Activated T-helper 1 cell treated with anti-CD3 and anti-CD28 coated beads, Interleukin-12 subunit alpha, Interleukin-12 subunit beta, Interleukin-2, Interleukin-4 antibody, amounts not matched to agents 30 ng/mL and 10 ng/mL and 1 ng/mL, durations not matched to agents 14 hours and 24 hours and 36 hours (primary cell): ENCODE measurements at regions not wholly inside any gene's neighbourhood (a gene's known extent, or its start where the extent isn't known, plus 50 kb on each side); places are given as distances from the start of the nearest gene placed in this dataset.

Experiments used
- DNase-seq: peaks from one replicate; pipeline ENCODE4 v3.0.0; 2021; ENCODE audit warnings: low spot score
- H3K27ac Mint-ChIP-seq: one replicate; pipeline ENCODE4 v1.8.0; 2021; ENCODE audit warnings: mild to moderate bottlenecking, mixed read lengths
- H3K27me3 Mint-ChIP-seq: one replicate; pipeline ENCODE4 v1.8.0; 2022; ENCODE audit warnings: mild to moderate bottlenecking, moderate library complexity, mixed read lengths; ENCODE audit not compliant: insufficient read depth
- H3K36me3 Mint-ChIP-seq: one replicate; pipeline ENCODE4 v1.8.0; 2021; ENCODE audit warnings: low read depth, mixed read lengths
- H3K4me1 Mint-ChIP-seq: one replicate; pipeline ENCODE4 v1.8.0; 2021; ENCODE audit warnings: low read depth, mixed read lengths
- H3K4me3 Mint-ChIP-seq: one replicate; pipeline ENCODE4 v1.8.0; 2021; ENCODE audit warnings: mild to moderate bottlenecking, moderate library complexity, mixed read lengths
- H3K9me3 Mint-ChIP-seq: one replicate; pipeline ENCODE4 v1.8.0; 2021; ENCODE audit warnings: mixed read lengths
- intact Hi-C: fragments of 100-400 bp; cut with micrococcal nuclease; formaldehyde crosslinking; loops from one replicate; pipeline ENCODE4 v1.15.1; 2024

GRCh38 chr5:66413931-66414330 lies 182.3 kb upstream of the MAST4 start:
- H3K36me3 Mint-ChIP-seq, result no peaks in the 10 kb centered on the region
- no peaks in the 10 kb centered on the region for H3K4me1 Mint-ChIP-seq
- H3K9me3 Mint-ChIP-seq, result no peaks in the 10 kb centered on the region
- no peak overlapping the region for H3K27ac Mint-ChIP-seq
- no peak overlapping the region for H3K4me3 Mint-ChIP-seq
- peaks cover 5% of the 10 kb centered on the region for H3K27me3 Mint-ChIP-seq
- intact Hi-C loops, result no loop called here
- no peak for DNase-seq

GRCh38 chr5:66415208-66415607 lies 181.0 kb upstream of the MAST4 start:
- Mint-ChIP-seq H3K4me3 (no peak overlapping the region), H3K27ac (no peak overlapping the region), H3K27me3 (peaks cover 3% of the 10 kb centered on the region), H3K4me1 (no peaks in the 10 kb centered on the region), H3K9me3 (no peaks in the 10 kb centered on the region), H3K36me3 (no peaks in the 10 kb centered on the region)
- intact Hi-C loops, result no loop called here
- DNase-seq, result no peak

GRCh38 chr5:66416698-66417097 lies 179.5 kb upstream of the MAST4 start:
- H3K9me3 Mint-ChIP-seq, result no peaks in the 10 kb centered on the region
- H3K4me1 Mint-ChIP-seq, result no peaks in the 10 kb centered on the region
- H3K36me3 Mint-ChIP-seq, result no peaks in the 10 kb centered on the region
- no peak overlapping the region for H3K4me3 Mint-ChIP-seq
- H3K27me3 Mint-ChIP-seq, result peaks cover 6% of the 10 kb centered on the region
- DNase-seq, result no peak
- no peak overlapping the region for H3K27ac Mint-ChIP-seq
- intact Hi-C loops, result no loop called here

GRCh38 chr5:66417781-66418180 lies 178.4 kb upstream of the MAST4 start:
- H3K9me3 Mint-ChIP-seq, result no peaks in the 10 kb centered on the region
- no peaks in the 10 kb centered on the region for H3K36me3 Mint-ChIP-seq
- no peak overlapping the region for H3K27ac Mint-ChIP-seq
- H3K4me3 Mint-ChIP-seq, result no peak overlapping the region
- DNase-seq, result no peak
- intact Hi-C loops, result no loop called here
- H3K27me3 Mint-ChIP-seq, result peaks cover 11% of the 10 kb centered on the region
- H3K4me1 Mint-ChIP-seq, result no peaks in the 10 kb centered on the region

GRCh38 chr5:66423484-66423883 lies 172.7 kb upstream of the MAST4 start:
- peaks cover 12% of the 10 kb centered on the region for H3K27me3 Mint-ChIP-seq
- intact Hi-C loops, result no loop called here
- H3K36me3 Mint-ChIP-seq, result no peaks in the 10 kb centered on the region
- no peaks in the 10 kb centered on the region for H3K4me1 Mint-ChIP-seq
- DNase-seq, result no peak
- H3K9me3 Mint-ChIP-seq, result no peaks in the 10 kb centered on the region
- no peak overlapping the region for H3K4me3 Mint-ChIP-seq
- H3K27ac Mint-ChIP-seq, result no peak overlapping the region

GRCh38 chr5:66425842-66426241 lies 170.4 kb upstream of the MAST4 start:
- no peak overlapping the region for H3K27ac Mint-ChIP-seq
- H3K4me3 Mint-ChIP-seq, result no peak overlapping the region
- no peaks in the 10 kb centered on the region for H3K9me3 Mint-ChIP-seq
- intact Hi-C loops, result no loop called here
- H3K4me1 Mint-ChIP-seq, result no peaks in the 10 kb centered on the region
- no peak for DNase-seq
- peaks cover 15% of the 10 kb centered on the region for H3K27me3 Mint-ChIP-seq
- H3K36me3 Mint-ChIP-seq, result no peaks in the 10 kb centered on the region

- no peak overlapping the region for H3K27ac Mint-ChIP-seq
- no peaks in the 10 kb centered on the region for H3K36me3 Mint-ChIP-seq
- intact Hi-C loops, result no loop called here
- no peaks in the 10 kb centered on the region for H3K4me1 Mint-ChIP-seq
- H3K4me3 Mint-ChIP-seq, result no peak overlapping the region
- DNase-seq, result no peak
- peaks cover 12% of the 10 kb centered on the region for H3K27me3 Mint-ChIP-seq
- H3K9me3 Mint-ChIP-seq, result no peaks in the 10 kb centered on the region
These were observed 169.7 kb upstream of the MAST4 start for GRCh38 chr5:66426259-66427138.

GRCh38 chr5:66427139-66427442 lies 169.1 kb upstream of the MAST4 start:
- Mint-ChIP-seq H3K9me3 (no peaks in the 10 kb centered on the region), H3K27ac (no peak overlapping the region), H3K4me3 (no peak overlapping the region), H3K36me3 (no peaks in the 10 kb centered on the region), H3K4me1 (no peaks in the 10 kb centered on the region), H3K27me3 (peaks cover 12% of the 10 kb centered on the region)
- no peak for DNase-seq
- intact Hi-C loops, result no loop called here

- H3K36me3 Mint-ChIP-seq, result no peaks in the 10 kb centered on the region
- H3K9me3 Mint-ChIP-seq, result no peaks in the 10 kb centered on the region
- no peak overlapping the region for H3K27ac Mint-ChIP-seq
- intact Hi-C loops, result no loop called here
- no peak for DNase-seq
- H3K4me3 Mint-ChIP-seq, result no peak overlapping the region
- peaks cover 3% of the 10 kb centered on the region for H3K27me3 Mint-ChIP-seq
- no peaks in the 10 kb centered on the region for H3K4me1 Mint-ChIP-seq
These were observed 159.5 kb upstream of the MAST4 start for GRCh38 chr5:66436721-66437120.

- Mint-ChIP-seq H3K27ac (no peak overlapping the region), H3K36me3 (no peaks in the 10 kb centered on the region), H3K4me1 (no peaks in the 10 kb centered on the region), H3K9me3 (no peaks in the 10 kb centered on the region), H3K4me3 (no peak overlapping the region), H3K27me3 (peaks cover 3% of the 10 kb centered on the region)
- intact Hi-C loops, result no loop called here
- DNase-seq, result no peak
These were observed 158.1 kb upstream of the MAST4 start for GRCh38 chr5:66438087-66438486.

GRCh38 chr5:66438696-66439095 lies 157.5 kb upstream of the MAST4 start:
- intact Hi-C loops, result no loop called here
- Mint-ChIP-seq H3K36me3 (no peaks in the 10 kb centered on the region), H3K27me3 (peaks cover 3% of the 10 kb centered on the region), H3K4me3 (no peak overlapping the region), H3K9me3 (no peaks in the 10 kb centered on the region), H3K4me1 (no peaks in the 10 kb centered on the region), H3K27ac (no peak overlapping the region)
- DNase-seq, result no peak

- H3K27ac Mint-ChIP-seq, result no peak overlapping the region
- no peaks in the 10 kb centered on the region for H3K36me3 Mint-ChIP-seq
- H3K27me3 Mint-ChIP-seq, result no peaks in the 10 kb centered on the region
- no peak for DNase-seq
- H3K4me1 Mint-ChIP-seq, result no peaks in the 10 kb centered on the region
- H3K4me3 Mint-ChIP-seq, result no peak overlapping the region
- intact Hi-C loops, result loop anchor here (1.0 kb wide), 1 partner anchor 114 kb away; no protein-coding TSS in a partner anchor
- H3K9me3 Mint-ChIP-seq, result no peaks in the 10 kb centered on the region
These were observed 156.0 kb upstream of the MAST4 start for GRCh38 chr5:66440202-66440680.

- Mint-ChIP-seq H3K4me3 (no peak overlapping the region), H3K27me3 (no peaks in the 10 kb centered on the region), H3K4me1 (no peaks in the 10 kb centered on the region), H3K36me3 (no peaks in the 10 kb centered on the region), H3K27ac (no peak overlapping the region), H3K9me3 (no peaks in the 10 kb centered on the region)
- DNase-seq, result no peak
- intact Hi-C loops, result no loop called here
These were observed 154.8 kb upstream of the MAST4 start for GRCh38 chr5:66441351-66441750.
